Liver (tissue), 8 donors: ENCODE measurements at regions not wholly inside any gene's neighbourhood (a gene's known extent, or its start where the extent isn't known, plus 50 kb on each side); places are given as distances from the start of the nearest gene placed in this dataset.

Source experiments
- DNase-seq: peaks from one replicate; pipeline ENCODE4 v3.0.0-alpha.2; 2017; ENCODE audit warnings: low spot score
- H3K27ac ChIP-seq, 2 donors: one replicate each; pipeline ENCODE4 v1.7.0; 2013; ENCODE audit warnings: inconsistent platforms in 2 of 2, low read length in 2 of 2, control low read depth in 1 of 2, low read depth in 1 of 2, mild to moderate bottlenecking in 1 of 2
- H3K27me3 ChIP-seq, 4 donors: one replicate each; pipeline versions ENCODE4 v1.6.1 to v1.7.0; 2013; ENCODE audit warnings: low read length in 3 of 4, inconsistent platforms in 1 of 4, mild to moderate bottlenecking in 1 of 4, moderate library complexity in 1 of 4; ENCODE audit not compliant: control insufficient read depth in 4 of 4, insufficient read depth in 4 of 4
- H3K36me3 ChIP-seq, 4 donors: one replicate each; pipeline versions ENCODE4 v1.6.1 to v1.7.0; 2013; ENCODE audit warnings: low read length in 3 of 4, mild to moderate bottlenecking in 3 of 4, low read depth in 1 of 4, moderate library complexity in 1 of 4; ENCODE audit not compliant: control insufficient read depth in 4 of 4, insufficient read depth in 3 of 4
- H3K4me1 ChIP-seq, 4 donors: one replicate each; pipeline versions ENCODE4 v1.6.1 to v1.7.0; 2013; ENCODE audit warnings: low read length in 3 of 4, mild to moderate bottlenecking in 3 of 4, moderate library complexity in 1 of 4; ENCODE audit not compliant: control insufficient read depth in 4 of 4, insufficient read depth in 4 of 4
- H3K4me3 ChIP-seq, 3 donors: one replicate each; pipeline versions ENCODE4 v1.6.1 to v1.7.0; 2013; ENCODE audit warnings: low read length in 3 of 3, control low read depth in 1 of 3, low read depth in 1 of 3, mild to moderate bottlenecking in 1 of 3
- H3K9ac ChIP-seq, 2 donors: one replicate each; pipeline ENCODE4 v1.7.0; 2013; ENCODE audit warnings: low read length in 2 of 2, mild to moderate bottlenecking in 2 of 2, moderate library complexity in 2 of 2, control low read depth in 1 of 2, low read depth in 1 of 2
- H3K9me3 ChIP-seq, 4 donors: one replicate each; pipeline versions ENCODE4 v1.6.1 to v1.7.0; 2013; ENCODE audit warnings: low read length in 3 of 4; ENCODE audit not compliant: control insufficient read depth in 4 of 4
- EGR1 ChIP-seq, 2 donors: IDR thresholded peaks; 2 replicates each; pipeline ENCODE4 v1.6.1; 2016 to 2018; ENCODE audit warnings: antibody characterized with exemption in 2 of 2, low read depth in 2 of 2
- FOXA1 ChIP-seq: IDR thresholded peaks from 2 replicates; pipeline ENCODE4 v1.6.1; 2016; ENCODE audit warnings: antibody characterized with exemption
- FOXA2 ChIP-seq: IDR thresholded peaks from 2 replicates; pipeline ENCODE4 v1.6.1; 2016; ENCODE audit warnings: antibody characterized with exemption
- GABPA ChIP-seq, 2 donors: IDR thresholded peaks in 1 of 2; conservative IDR thresholded peaks in 1 of 2; 2 replicates each; pipeline ENCODE4 v1.6.1; 2016; ENCODE audit warnings: antibody characterized with exemption in 2 of 2, mild to moderate bottlenecking in 1 of 2, moderate library complexity in 1 of 2
- HNF4A ChIP-seq, 2 donors: conservative IDR thresholded peaks; 2 replicates each; pipeline ENCODE4 v1.6.1; 2016; ENCODE audit warnings: antibody characterized with exemption in 2 of 2, mild to moderate bottlenecking in 2 of 2
- HNF4G ChIP-seq: IDR thresholded peaks from 2 replicates; pipeline ENCODE4 v1.6.1; 2016; ENCODE audit warnings: antibody characterized with exemption
- JUND ChIP-seq, 2 donors: IDR thresholded peaks; 2 replicates each; pipeline ENCODE4 v1.6.1; 2016; ENCODE audit warnings: antibody characterized with exemption in 2 of 2
- NR2F2 ChIP-seq: IDR thresholded peaks from 2 replicates; pipeline ENCODE4 v1.6.1; 2016; ENCODE audit warnings: antibody characterized with exemption
- RAD21 ChIP-seq, 2 donors: IDR thresholded peaks; 2 replicates each; pipeline ENCODE4 v1.6.1; 2016; ENCODE audit warnings: antibody characterized with exemption in 2 of 2, mild to moderate bottlenecking in 2 of 2
- RXRA ChIP-seq, 2 donors: IDR thresholded peaks; 2 replicates each; pipeline ENCODE4 v1.6.1; 2017 to 2018; ENCODE audit warnings: antibody characterized with exemption in 2 of 2, mild to moderate bottlenecking in 1 of 2
- SP1 ChIP-seq: IDR thresholded peaks from 2 replicates; pipeline ENCODE4 v1.6.1; 2018; ENCODE audit warnings: antibody characterized with exemption, mild to moderate bottlenecking
- TAF1 ChIP-seq: conservative IDR thresholded peaks from 2 replicates; pipeline ENCODE4 v1.6.1; 2016; ENCODE audit warnings: antibody characterized with exemption, mild to moderate bottlenecking
- YY1 ChIP-seq: IDR thresholded peaks from 2 replicates; pipeline ENCODE4 v1.6.1; 2016; ENCODE audit warnings: antibody characterized with exemption, mild to moderate bottlenecking
- WGBS: extraction: QIAGEN DNeasy Blood & Tissue Kit; methylation state at CpG from one replicate; pipeline ENCODE4 v1.1.7; 2013; 5-methylcytosine and 5-hydroxymethylcytosine counted together
- TF ChIP-seq, protein P1 (sequence below): fragments of 150-350 bp; IDR thresholded peaks from 2 replicates; pipeline ENCODE4 v1.5.1; 2017; ENCODE audit warnings: improper control_type of control experiment, low read depth, low read length; ENCODE audit not compliant: missing input control
- TF ChIP-seq, protein P2 (sequence below): IDR thresholded peaks from 2 replicates; pipeline ENCODE4 v1.6.1; 2016; ENCODE audit warnings: antibody characterized with exemption, mild to moderate bottlenecking
- TF ChIP-seq, protein P3 (sequence below): IDR thresholded peaks from 2 replicates; pipeline ENCODE4 v1.6.1; 2016; ENCODE audit warnings: antibody characterized with exemption
- TF ChIP-seq, protein P4 (sequence below): IDR thresholded peaks from 2 replicates; pipeline ENCODE4 v1.6.1; 2016; ENCODE audit warnings: antibody characterized with exemption
- TF ChIP-seq, protein P5 (sequence below): IDR thresholded peaks from 2 replicates; pipeline ENCODE4 v1.6.1; 2016; ENCODE audit warnings: antibody characterized with exemption
- donor health status: healthy.
- donor health status: healthy.
- donor health status: healthy.
- donor health status: healthy.
- donor health status: healthy.

DNA sequence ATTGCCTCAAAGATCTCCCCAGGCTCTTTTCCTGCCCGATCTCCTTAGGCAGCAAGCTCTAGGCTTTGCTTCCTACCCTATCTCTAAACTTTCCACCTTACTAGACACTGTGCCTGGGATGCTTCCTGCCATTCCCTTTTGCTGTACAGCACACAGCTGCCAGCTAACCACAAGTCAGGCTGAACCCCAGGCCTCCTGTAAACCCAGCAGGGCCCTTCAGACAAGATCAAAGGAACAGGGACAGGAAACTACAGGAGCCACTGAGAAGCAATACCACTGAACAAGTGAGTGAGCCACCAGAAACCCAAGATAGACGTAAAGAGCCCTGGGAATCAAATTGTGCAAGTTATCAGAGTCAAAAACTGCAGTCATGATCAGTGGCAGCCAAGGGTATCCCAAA is 180.7 kb downstream of the SUCLG1 start:
- DNase-seq = no peak
- no peaks in the 10 kb centered on the region for H3K4me1 ChIP-seq
- 83% methylated on average over 2 of the region's 2 CpGs for WGBS
- H3K36me3 ChIP-seq = no peaks in the 10 kb centered on the region
- H3K9me3 ChIP-seq = no peaks in the 10 kb centered on the region
- no peak overlapping the region for H3K9ac ChIP-seq
- H3K27me3 ChIP-seq = no peaks in the 10 kb centered on the region
- no peak for TF ChIP-seq EGR1 (IDR thresholded peaks at IDR 0.05; ENCODE audit: low read depth in 2 of 2)
- TF ChIP-seq NR2F2 = no peak
- no peak for TF ChIP-seq RAD21 (IDR thresholded peaks at IDR 0.05)
- TF ChIP-seq JUND (IDR thresholded peaks at IDR 0.05) = no peak
- TF ChIP-seq, protein P1, sequence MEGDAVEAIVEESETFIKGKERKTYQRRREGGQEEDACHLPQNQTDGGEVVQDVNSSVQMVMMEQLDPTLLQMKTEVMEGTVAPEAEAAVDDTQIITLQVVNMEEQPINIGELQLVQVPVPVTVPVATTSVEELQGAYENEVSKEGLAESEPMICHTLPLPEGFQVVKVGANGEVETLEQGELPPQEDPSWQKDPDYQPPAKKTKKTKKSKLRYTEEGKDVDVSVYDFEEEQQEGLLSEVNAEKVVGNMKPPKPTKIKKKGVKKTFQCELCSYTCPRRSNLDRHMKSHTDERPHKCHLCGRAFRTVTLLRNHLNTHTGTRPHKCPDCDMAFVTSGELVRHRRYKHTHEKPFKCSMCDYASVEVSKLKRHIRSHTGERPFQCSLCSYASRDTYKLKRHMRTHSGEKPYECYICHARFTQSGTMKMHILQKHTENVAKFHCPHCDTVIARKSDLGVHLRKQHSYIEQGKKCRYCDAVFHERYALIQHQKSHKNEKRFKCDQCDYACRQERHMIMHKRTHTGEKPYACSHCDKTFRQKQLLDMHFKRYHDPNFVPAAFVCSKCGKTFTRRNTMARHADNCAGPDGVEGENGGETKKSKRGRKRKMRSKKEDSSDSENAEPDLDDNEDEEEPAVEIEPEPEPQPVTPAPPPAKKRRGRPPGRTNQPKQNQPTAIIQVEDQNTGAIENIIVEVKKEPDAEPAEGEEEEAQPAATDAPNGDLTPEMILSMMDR = no peak
- TF ChIP-seq, protein P2, sequence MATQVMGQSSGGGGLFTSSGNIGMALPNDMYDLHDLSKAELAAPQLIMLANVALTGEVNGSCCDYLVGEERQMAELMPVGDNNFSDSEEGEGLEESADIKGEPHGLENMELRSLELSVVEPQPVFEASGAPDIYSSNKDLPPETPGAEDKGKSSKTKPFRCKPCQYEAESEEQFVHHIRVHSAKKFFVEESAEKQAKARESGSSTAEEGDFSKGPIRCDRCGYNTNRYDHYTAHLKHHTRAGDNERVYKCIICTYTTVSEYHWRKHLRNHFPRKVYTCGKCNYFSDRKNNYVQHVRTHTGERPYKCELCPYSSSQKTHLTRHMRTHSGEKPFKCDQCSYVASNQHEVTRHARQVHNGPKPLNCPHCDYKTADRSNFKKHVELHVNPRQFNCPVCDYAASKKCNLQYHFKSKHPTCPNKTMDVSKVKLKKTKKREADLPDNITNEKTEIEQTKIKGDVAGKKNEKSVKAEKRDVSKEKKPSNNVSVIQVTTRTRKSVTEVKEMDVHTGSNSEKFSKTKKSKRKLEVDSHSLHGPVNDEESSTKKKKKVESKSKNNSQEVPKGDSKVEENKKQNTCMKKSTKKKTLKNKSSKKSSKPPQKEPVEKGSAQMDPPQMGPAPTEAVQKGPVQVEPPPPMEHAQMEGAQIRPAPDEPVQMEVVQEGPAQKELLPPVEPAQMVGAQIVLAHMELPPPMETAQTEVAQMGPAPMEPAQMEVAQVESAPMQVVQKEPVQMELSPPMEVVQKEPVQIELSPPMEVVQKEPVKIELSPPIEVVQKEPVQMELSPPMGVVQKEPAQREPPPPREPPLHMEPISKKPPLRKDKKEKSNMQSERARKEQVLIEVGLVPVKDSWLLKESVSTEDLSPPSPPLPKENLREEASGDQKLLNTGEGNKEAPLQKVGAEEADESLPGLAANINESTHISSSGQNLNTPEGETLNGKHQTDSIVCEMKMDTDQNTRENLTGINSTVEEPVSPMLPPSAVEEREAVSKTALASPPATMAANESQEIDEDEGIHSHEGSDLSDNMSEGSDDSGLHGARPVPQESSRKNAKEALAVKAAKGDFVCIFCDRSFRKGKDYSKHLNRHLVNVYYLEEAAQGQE = no peak
- no peak for TF ChIP-seq YY1
- TF ChIP-seq TAF1 = no peak
- no peak for TF ChIP-seq GABPA (IDR thresholded peaks at IDR 0.05 in 1 of 2, conservative IDR thresholded peaks at IDR 0.05 in 1 of 2)
- TF ChIP-seq, protein P3, sequence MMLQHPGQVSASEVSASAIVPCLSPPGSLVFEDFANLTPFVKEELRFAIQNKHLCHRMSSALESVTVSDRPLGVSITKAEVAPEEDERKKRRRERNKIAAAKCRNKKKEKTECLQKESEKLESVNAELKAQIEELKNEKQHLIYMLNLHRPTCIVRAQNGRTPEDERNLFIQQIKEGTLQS = no peak
- TF ChIP-seq HNF4G = no peak
- no peak for TF ChIP-seq SP1
- no peak for TF ChIP-seq FOXA1
- TF ChIP-seq, protein P4, sequence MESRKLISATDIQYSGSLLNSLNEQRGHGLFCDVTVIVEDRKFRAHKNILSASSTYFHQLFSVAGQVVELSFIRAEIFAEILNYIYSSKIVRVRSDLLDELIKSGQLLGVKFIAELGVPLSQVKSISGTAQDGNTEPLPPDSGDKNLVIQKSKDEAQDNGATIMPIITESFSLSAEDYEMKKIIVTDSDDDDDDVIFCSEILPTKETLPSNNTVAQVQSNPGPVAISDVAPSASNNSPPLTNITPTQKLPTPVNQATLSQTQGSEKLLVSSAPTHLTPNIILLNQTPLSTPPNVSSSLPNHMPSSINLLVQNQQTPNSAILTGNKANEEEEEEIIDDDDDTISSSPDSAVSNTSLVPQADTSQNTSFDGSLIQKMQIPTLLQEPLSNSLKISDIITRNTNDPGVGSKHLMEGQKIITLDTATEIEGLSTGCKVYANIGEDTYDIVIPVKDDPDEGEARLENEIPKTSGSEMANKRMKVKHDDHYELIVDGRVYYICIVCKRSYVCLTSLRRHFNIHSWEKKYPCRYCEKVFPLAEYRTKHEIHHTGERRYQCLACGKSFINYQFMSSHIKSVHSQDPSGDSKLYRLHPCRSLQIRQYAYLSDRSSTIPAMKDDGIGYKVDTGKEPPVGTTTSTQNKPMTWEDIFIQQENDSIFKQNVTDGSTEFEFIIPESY = no peak
- no peak for TF ChIP-seq RXRA (IDR thresholded peaks at IDR 0.05)
- TF ChIP-seq HNF4A (conservative IDR thresholded peaks at IDR 0.05) = no peak
- TF ChIP-seq FOXA2 = no peak
- H3K27ac ChIP-seq = no peak overlapping the region
- H3K4me3 ChIP-seq = no peak overlapping the region

DNA sequence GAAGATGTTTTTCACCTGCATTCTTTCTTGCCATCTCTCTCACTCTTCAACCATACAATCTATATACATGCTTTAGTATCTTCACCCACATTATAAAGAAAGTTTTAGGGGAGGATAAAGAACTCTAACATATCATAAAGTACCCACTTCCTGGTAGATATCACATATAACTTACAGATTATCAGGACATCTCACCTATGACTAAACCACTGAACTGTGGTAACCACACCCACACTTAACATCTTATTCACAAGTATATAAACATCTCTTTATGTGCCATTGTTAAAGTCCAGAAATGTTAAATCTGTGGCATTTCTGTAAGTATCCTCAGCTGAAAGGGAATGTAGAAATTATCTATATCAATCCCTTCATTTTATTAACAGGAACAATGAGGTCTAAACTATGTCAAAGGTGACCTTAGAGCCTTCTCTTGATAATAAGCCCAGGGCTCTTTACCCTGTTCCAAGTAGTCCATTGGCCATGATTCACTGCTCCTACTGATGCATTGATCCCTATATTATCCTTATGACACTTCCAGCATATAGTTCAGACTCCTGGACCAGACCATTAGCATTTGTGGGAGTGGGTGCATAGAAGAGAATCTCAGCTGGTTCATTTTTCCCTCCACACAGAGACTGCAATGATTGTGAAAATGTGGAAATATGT is 182.4 kb downstream of the SUCLG1 start:
- Histone ChIP-seq H3K4me3 (no peak overlapping the region), H3K9ac (no peak overlapping the region), H3K9me3 (no peaks in the 10 kb centered on the region), H3K4me1 (no peaks in the 10 kb centered on the region), H3K36me3 (no peaks in the 10 kb centered on the region), H3K27me3 (no peaks in the 10 kb centered on the region), H3K27ac (no peak overlapping the region)
- no peak for DNase-seq
- TF ChIP-seq EGR1 (IDR thresholded peaks at IDR 0.05; ENCODE audit: low read depth in 2 of 2) (no peak), SP1 (no peak), FOXA1 (no peak), RAD21 (IDR thresholded peaks at IDR 0.05) (no peak), NR2F2 (no peak), RXRA (IDR thresholded peaks at IDR 0.05) (no peak), JUND (IDR thresholded peaks at IDR 0.05) (no peak)
- TF ChIP-seq, protein P4 = no peak
- TF ChIP-seq, protein P2 = no peak
- TF ChIP-seq, protein P5, sequence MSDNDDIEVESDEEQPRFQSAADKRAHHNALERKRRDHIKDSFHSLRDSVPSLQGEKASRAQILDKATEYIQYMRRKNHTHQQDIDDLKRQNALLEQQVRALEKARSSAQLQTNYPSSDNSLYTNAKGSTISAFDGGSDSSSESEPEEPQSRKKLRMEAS = no peak
- TF ChIP-seq, protein P3 = no peak
